ENCODE measurements at regions not wholly inside any gene's neighbourhood (a gene's known extent, or its start where the extent isn't known, plus 50 kb on each side); places are given as distances from the start of the nearest gene placed in this dataset.

DNA sequence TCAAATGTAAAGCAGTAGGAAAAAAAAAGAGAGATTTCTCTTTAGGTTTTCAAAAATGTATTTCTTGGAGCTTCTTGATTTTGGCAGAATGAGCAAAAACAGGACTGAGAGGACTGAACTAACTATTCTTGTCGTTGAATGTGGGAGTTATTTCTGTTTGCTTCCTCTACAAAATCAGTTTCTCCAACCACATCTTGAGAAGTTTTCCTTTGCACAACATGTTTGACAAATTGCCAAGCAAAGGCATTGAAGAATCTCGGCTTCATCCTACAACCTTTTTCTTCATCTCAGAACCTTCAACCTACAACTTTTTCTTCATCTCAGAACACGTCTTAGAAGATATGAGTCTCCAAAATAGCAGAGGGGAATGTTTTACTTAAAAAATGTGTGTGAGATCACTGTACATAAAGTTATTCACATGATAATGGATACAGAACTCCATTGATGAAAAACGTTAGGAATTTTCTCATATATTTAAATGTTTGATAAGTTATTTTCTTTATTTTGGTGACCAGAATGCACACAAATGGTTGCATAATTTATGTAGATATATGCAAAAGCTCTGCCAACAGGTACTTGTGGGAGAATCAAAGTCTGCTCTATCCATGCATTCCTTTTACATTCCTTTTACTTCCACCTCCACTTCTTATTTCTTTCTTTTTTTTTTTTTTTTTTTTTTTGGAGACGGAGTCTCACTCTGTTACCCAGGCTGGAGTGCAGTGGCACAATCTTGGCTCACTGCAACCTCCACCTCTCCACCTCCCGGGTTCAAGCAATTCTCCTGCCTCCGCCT, 370.0 kb downstream of the KCNJ2 start (continued):
- TF ChIP-seq, protein P1, sequence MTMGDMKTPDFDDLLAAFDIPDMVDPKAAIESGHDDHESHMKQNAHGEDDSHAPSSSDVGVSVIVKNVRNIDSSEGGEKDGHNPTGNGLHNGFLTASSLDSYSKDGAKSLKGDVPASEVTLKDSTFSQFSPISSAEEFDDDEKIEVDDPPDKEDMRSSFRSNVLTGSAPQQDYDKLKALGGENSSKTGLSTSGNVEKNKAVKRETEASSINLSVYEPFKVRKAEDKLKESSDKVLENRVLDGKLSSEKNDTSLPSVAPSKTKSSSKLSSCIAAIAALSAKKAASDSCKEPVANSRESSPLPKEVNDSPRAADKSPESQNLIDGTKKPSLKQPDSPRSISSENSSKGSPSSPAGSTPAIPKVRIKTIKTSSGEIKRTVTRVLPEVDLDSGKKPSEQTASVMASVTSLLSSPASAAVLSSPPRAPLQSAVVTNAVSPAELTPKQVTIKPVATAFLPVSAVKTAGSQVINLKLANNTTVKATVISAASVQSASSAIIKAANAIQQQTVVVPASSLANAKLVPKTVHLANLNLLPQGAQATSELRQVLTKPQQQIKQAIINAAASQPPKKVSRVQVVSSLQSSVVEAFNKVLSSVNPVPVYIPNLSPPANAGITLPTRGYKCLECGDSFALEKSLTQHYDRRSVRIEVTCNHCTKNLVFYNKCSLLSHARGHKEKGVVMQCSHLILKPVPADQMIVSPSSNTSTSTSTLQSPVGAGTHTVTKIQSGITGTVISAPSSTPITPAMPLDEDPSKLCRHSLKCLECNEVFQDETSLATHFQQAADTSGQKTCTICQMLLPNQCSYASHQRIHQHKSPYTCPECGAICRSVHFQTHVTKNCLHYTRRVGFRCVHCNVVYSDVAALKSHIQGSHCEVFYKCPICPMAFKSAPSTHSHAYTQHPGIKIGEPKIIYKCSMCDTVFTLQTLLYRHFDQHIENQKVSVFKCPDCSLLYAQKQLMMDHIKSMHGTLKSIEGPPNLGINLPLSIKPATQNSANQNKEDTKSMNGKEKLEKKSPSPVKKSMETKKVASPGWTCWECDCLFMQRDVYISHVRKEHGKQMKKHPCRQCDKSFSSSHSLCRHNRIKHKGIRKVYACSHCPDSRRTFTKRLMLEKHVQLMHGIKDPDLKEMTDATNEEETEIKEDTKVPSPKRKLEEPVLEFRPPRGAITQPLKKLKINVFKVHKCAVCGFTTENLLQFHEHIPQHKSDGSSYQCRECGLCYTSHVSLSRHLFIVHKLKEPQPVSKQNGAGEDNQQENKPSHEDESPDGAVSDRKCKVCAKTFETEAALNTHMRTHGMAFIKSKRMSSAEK (CRISPR knock-in tag; IDR thresholded peaks at IDR 0.05; ENCODE audit: borderline replicate concordance), result no peak
- no peak for TF ChIP-seq PRDM15 (CRISPR knock-in tag; IDR thresholded peaks at IDR 0.05)
- TF ChIP-seq, protein P2, sequence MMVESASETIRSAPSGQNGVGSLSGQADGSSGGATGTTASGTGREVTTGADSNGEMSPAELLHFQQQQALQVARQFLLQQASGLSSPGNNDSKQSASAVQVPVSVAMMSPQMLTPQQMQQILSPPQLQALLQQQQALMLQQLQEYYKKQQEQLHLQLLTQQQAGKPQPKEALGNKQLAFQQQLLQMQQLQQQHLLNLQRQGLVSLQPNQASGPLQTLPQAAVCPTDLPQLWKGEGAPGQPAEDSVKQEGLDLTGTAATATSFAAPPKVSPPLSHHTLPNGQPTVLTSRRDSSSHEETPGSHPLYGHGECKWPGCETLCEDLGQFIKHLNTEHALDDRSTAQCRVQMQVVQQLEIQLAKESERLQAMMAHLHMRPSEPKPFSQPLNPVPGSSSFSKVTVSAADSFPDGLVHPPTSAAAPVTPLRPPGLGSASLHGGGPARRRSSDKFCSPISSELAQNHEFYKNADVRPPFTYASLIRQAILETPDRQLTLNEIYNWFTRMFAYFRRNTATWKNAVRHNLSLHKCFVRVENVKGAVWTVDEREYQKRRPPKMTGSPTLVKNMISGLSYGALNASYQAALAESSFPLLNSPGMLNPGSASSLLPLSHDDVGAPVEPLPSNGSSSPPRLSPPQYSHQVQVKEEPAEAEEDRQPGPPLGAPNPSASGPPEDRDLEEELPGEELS (CRISPR knock-in tag; IDR thresholded peaks at IDR 0.05), result no peak
- TF ChIP-seq, protein P3, sequence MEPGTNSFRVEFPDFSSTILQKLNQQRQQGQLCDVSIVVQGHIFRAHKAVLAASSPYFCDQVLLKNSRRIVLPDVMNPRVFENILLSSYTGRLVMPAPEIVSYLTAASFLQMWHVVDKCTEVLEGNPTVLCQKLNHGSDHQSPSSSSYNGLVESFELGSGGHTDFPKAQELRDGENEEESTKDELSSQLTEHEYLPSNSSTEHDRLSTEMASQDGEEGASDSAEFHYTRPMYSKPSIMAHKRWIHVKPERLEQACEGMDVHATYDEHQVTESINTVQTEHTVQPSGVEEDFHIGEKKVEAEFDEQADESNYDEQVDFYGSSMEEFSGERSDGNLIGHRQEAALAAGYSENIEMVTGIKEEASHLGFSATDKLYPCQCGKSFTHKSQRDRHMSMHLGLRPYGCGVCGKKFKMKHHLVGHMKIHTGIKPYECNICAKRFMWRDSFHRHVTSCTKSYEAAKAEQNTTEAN (CRISPR knock-in tag; IDR thresholded peaks at IDR 0.05), result no peak
- TF ChIP-seq CBFB (CRISPR knock-in tag; IDR thresholded peaks at IDR 0.05; ENCODE audit: low read depth), result no peak
- TF ChIP-seq IRF1 (CRISPR knock-in tag; IDR thresholded peaks at IDR 0.05), result no peak

DNA sequence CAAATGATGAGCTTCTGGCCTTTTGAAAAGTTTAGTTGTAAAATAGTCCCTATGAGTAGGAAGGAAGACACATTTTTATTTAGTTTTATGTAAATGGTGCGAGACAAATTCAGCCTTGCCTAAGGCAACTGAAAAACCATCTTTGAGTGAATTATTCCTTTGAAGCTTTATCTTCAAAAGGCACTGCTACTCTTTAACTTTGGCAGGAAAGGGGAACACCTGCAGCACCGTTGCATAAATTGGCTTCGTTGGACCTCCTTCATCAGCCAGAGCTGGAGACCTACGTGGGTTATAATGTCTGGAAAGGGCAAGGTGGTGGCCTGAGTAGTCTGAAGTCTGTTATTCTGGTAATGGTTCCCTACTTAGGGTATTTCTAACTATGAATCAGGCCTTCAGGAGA, 373.5 kb downstream of the KCNJ2 start:
- DNase-seq (ENCODE audit: low spot score) (no peak), ATAC-seq (no peak)
- H3K27me3 Mint-ChIP-seq (ENCODE audit: low read depth), result no peaks in the 10 kb centered on the region
- ChIA-PET CTCF (interaction anchor here (0.7 kb wide), 1 partner anchor 9 kb away, joined by 4 read pairs; no protein-coding TSS in a partner anchor), POLR2A (no interaction called here)
- no peak overlapping the region for H3K4me3 Mint-ChIP-seq
- H3K36me3 Mint-ChIP-seq, result no peaks in the 10 kb centered on the region
- no peak overlapping the region for H3K27ac Mint-ChIP-seq
- H3K9me3 Mint-ChIP-seq, result peaks cover 6% of the 10 kb centered on the region; the same call in 1 of the 2 replicates
- H3K4me1 Mint-ChIP-seq, result peaks cover 25% of the 10 kb centered on the region
- no peak for TF ChIP-seq E2F4 (CRISPR knock-in tag; IDR thresholded peaks at IDR 0.05; ENCODE audit: borderline replicate concordance, low read depth)
- TF ChIP-seq TP53 (CRISPR knock-in tag; IDR thresholded peaks at IDR 0.05), result no peak
- no peak for TF ChIP-seq GTF2I (CRISPR knock-in tag; conservative IDR thresholded peaks at IDR 0.05)
- TF ChIP-seq, protein P4, sequence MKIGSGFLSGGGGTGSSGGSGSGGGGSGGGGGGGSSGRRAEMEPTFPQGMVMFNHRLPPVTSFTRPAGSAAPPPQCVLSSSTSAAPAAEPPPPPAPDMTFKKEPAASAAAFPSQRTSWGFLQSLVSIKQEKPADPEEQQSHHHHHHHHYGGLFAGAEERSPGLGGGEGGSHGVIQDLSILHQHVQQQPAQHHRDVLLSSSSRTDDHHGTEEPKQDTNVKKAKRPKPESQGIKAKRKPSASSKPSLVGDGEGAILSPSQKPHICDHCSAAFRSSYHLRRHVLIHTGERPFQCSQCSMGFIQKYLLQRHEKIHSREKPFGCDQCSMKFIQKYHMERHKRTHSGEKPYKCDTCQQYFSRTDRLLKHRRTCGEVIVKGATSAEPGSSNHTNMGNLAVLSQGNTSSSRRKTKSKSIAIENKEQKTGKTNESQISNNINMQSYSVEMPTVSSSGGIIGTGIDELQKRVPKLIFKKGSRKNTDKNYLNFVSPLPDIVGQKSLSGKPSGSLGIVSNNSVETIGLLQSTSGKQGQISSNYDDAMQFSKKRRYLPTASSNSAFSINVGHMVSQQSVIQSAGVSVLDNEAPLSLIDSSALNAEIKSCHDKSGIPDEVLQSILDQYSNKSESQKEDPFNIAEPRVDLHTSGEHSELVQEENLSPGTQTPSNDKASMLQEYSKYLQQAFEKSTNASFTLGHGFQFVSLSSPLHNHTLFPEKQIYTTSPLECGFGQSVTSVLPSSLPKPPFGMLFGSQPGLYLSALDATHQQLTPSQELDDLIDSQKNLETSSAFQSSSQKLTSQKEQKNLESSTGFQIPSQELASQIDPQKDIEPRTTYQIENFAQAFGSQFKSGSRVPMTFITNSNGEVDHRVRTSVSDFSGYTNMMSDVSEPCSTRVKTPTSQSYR (CRISPR knock-in tag; IDR thresholded peaks at IDR 0.05), result no peak
- TF ChIP-seq, protein P5, sequence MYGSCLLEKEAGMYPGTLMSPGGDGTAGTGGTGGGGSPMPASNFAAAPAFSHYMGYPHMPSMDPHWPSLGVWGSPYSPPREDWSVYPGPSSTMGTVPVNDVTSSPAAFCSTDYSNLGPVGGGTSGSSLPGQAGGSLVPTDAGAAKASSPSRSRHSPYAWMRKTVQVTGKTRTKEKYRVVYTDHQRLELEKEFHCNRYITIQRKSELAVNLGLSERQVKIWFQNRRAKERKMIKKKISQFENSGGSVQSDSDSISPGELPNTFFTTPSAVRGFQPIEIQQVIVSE (CRISPR knock-in tag; IDR thresholded peaks at IDR 0.05; ENCODE audit: borderline replicate concordance), result no peak
- no peak for TF ChIP-seq ZNF671 (CRISPR knock-in tag; IDR thresholded peaks at IDR 0.05)
- TF ChIP-seq ATF6 (CRISPR knock-in tag; IDR thresholded peaks at IDR 0.05), result no peak
- no peak for TF ChIP-seq ATF3 (CRISPR knock-in tag; conservative IDR thresholded peaks at IDR 0.05)
